GM19035 (cell line): ENCODE measurements at regions not wholly inside any gene's neighbourhood (a gene's known extent, or its start where the extent isn't known, plus 50 kb on each side); places are given as distances from the start of the nearest gene placed in this dataset.

ENCODE experiments used
- ATAC-seq: cut with Tn5 transposase; IDR thresholded peaks from one replicate; pipeline ENCODE4 v1.9.1; 2021; ENCODE audit not compliant: unreplicated experiment

DNA sequence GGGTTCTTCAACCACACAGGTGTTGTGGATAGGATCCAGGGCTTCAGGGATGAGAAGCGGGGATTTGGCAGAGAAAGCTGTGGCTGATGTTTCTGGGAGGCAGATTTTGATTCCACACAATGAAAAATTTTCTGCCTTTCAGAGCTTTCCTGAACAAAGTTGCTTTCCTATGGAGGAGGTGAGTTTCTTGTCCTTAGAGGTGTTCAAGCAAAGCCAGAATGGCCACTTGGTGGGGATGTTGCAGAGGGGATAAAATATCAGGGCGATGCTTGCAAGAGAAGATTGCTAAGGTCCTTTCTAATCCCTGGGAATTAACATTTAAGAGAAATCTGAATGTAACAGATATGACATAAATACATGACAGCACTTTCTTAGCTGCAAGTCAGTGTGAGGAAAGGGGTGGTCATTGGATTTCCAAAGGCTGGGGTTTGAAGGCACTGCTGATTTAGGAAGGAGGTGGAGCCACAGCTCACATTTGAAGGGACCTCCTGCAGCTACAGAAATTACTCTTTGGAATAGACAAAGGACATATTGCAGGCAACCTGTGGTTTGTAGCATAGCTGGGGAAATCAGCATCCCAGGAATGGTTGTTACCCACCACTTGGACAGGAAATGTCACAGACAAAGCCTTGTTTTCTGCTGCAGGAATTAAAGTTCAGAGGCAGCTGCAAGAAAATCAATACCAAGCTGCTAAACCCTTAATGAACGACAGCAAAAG is 271.1 kb upstream of the CHD6 start:
- no peak for ATAC-seq

DNA sequence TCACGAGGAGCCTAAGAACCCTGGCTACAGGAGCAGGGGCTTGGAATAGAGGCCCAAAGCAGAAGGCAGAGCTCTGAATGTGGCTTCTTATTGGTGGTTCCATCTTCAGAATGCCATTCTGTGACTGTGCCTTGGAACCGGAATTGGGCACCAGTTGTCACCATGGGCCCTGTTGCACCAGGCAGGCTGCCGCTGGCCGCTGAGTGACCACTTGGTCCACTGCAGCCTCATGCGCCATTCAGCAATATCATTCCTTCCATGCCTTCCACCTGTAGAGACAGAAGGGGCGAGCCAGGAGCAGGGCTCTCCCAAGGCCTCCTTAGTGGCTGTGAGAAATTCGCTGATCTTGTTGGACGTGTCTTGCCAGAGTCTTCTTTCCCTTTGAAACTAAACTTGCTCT is 270.3 kb upstream of the CHD6 start:
- ATAC-seq, result no peak

DNA sequence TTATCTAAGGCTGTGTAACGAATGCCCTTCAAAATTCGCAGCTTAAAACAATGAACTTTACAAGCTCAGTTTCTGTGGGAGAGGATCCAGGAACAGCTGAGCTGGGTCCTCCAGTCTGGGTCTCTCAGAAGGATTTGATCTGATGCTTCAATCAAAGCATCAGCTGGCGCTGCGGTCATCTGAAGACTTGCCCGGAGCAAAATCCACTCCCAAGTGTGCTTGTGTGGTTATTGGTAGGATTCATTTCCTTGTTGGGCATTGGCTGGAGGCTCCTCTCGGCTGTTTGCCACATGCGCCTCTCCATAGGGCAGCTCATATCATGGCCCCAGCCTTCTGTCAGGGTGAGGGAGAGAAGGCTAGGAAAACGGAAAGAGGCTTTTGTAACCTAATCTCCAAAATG is 269.3 kb upstream of the CHD6 start:
- no peak for ATAC-seq

DNA sequence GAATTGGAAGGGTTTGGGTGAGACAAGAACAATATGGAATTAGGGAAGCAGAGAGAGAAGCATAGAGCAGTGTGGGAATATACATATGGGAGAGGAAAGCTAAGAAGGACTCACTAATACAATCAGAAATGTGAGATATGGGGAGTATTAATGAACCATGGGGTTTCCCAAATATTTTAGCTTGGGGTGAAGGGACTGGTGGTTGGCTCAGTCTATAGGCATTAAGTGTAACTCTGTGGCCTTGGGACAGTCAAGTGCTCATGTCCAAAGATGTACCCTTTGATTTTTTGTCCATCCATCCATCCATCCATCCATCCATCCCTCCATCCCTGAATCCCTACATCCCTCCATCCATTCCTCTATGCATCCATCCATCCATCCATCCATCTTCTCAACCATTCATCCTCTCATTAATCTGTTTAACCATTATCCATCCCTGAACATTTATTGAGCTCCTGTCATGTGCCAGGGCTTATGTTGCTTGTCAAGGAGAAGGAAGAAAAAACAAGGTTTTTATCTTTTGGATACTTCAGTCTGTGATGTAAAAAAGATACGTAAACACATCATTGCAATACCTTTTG is 263.4 kb upstream of the CHD6 start:
- ATAC-seq, result no peak

DNA sequence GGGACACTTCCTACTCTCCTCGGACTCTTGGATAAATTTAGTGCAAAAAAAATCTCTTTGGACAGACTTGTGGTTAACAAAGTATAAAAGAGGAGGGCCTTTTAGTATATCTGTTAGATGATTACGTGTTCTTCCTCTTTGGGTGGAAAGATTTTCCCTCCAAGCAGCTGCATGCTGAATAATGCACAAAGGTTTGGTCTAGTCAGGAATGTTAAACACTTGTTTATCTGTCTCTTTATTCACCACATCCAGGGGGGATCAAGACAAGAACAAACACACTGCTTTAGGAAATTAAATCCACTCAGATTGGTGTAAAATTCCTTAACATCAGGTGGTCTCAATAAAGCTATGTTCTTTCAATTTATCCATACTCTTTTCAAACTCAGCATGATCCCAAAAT is 260.9 kb upstream of the CHD6 start:
- no peak for ATAC-seq

DNA sequence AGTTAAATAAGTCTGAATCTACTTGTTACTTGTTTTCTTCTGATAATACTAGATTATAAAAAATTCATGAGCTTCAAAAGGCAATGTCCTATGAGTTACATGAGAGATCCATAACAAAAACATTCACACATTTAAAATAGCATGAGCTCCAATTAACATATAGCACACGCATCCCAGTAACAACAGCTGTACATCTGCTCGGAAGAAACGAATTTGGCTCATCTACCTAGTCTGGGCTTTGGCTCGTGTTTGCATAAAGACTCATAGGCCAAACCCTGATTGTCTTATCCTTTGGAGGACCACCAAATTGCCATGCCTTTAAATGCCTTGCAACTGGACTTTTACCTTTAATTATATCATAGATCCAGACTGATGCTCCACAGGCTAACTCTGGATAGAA is 259.7 kb upstream of the CHD6 start:
- ATAC-seq, result no peak

DNA sequence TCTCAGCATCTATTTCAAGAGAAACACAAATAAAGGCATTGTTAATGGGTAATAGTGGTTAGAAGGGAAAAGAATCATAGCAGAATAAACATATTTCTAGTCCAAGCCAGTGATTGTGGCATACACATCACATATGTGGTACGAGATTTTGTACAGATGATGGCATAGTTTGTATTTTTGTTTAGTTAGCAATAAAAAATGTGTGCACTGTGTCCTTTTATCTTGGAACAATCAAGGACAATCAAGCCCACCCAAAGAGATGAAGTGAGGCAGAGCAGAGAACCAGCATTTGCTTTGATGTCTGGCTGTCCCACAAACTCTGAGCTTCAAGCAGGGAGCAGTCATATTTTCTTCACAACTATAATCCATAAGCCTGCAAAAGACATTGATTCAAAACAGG is 256.5 kb upstream of the CHD6 start:
- no peak for ATAC-seq

DNA sequence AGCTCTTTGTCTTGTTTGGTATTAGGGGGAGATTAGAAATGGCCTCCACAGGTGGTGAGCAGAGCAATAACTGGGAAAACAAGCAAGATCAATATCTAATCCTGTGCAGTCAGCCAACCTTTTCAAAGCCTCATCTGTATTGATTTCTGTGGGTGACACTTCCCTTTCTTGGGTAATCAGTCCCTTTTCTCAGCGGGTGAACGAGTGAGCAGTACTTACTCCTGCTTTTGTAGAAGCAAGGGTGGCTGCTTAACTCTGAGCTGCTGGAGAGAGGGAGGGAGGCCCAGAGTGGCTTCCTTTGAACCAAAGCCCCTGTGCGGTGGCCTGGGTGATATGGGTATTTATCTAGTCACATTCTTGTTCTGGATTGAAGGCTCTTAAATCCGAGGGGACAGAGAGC is 254.8 kb upstream of the CHD6 start:
- ATAC-seq, result no peak

DNA sequence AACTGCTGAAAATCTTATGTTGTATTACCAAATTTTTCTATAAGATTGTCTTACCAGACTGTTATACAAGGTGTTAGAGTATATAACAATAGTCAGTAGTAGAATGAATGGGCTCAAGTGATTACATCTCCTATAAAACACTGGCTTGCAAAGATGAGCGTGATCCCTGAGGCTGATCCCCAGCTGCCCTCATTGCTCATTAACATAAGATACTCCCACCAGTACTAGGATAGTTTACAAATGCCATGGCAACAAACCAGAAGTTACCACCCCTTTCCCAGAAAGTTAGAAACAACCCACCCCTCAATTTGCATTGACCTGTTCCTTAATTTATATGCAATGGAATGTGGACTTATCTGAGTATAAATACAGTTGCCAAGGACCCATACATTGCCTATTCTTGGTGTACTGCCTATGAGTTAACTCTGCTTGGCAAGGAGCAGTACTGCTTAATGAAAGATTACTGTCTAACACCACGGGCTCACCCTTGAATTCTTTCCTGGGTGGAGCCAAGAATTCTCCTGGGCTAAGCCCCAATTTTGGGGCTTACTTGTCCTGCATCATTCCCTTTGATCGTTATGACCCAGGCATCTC is 252.8 kb upstream of the CHD6 start:
- no peak for ATAC-seq

DNA sequence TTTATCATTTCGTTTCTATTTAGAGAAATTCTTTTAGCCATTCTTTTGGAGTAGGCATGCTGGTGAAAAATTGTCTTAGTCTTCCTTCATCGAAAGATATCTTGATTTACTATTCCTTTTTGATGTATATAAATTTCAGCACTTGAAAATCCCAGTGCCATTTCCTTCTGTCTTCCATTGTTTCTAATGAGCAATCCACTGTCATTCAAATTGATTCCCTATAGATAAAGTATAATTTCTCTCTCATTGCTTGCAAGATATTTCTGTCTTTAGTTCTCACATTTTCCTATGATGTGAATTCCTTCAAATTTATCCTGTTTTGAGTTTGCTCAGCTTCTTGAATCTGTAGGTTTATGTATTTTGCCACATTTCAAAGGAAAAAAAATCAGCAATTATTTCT is 251.1 kb upstream of the CHD6 start:
- no peak for ATAC-seq

DNA sequence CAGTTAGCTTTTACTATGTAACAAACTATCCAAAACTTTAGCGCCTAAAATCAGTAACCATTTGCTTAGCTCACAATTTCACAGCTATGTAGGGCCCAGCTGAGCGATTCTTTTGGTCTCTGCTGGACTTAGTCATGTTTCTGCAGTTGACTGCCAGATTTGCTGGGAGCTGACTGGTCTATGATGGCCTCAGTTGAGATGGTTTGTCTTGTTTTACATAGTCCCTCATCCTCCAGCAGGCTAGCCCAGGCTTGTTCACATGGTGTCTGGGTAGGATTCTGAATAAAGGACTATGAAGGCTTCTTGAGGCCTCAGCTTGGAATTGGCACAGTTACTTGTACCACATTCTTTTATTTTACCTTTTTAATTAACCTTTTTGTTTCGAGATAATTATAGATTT is 247.8 kb upstream of the CHD6 start:
- no peak for ATAC-seq

DNA sequence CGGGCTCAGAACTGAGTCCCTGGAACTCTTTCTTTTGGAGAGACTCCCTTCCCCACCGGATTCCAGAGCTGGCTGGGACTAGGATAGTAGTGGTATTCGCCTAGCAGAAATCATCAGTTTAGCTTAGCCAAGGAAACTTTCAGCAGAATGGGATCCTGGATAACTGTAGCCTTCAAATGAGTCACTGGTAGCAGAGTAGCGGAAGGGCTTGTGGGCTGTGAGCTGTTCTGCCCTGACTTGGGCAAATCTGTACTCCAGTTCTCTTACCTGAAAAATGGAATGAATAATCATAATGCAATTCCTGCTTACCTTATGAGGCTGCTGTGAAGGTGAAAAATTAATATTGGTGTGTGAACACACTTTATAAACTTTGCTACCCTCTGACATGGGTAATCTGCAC is 244.3 kb upstream of the CHD6 start:
- no peak for ATAC-seq

DNA sequence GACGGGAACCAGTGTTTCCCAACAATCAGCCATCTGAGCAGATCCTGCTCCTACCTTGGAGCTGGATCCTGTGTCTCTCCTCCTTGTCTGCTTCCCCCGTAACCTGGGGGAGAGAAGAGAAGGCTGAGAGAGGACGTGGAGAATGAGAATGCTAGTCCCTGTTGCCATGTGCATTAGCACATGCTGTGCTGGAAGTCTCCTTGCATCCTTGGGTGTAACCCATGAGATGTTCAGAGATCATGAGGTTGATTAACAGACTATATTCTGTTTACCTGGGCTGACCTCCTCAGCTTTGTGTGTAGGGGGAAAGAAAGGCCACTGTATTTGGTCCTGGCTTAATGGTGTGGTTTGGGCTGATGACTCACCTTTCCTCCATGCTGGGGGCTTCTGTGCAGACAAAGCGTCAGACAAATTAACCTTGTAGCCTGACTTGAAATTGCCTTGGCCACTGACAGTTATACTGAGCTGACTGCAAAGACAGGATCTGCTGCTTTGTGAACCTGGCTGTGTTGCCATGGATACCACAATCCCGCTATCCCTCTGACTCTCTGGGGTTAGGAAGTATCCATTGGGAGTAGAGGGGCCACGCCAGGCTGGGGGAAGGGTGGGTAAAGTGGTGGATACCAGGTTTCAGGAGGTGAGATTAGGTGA is 243.7 kb upstream of the CHD6 start:
- no peak for ATAC-seq

DNA sequence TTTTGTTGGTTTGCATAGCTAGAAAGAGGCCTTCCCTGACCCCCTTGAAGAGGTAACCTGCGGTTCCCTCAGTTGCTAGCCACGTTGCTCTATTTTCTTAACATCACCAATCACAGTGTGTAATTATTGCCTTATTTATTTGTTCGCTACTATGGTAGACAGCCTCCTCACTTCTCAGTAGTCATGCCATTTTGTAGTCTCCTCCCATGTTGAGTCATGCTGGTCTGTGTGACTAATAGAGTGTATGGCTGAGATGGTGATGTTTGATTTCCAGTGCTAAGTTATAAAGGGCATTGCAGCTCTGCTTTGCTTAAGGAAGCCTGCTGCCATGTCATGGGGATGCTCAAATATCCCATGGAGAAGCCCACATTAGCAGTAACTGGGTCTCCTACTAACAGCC is 236.6 kb upstream of the CHD6 start:
- no peak for ATAC-seq

DNA sequence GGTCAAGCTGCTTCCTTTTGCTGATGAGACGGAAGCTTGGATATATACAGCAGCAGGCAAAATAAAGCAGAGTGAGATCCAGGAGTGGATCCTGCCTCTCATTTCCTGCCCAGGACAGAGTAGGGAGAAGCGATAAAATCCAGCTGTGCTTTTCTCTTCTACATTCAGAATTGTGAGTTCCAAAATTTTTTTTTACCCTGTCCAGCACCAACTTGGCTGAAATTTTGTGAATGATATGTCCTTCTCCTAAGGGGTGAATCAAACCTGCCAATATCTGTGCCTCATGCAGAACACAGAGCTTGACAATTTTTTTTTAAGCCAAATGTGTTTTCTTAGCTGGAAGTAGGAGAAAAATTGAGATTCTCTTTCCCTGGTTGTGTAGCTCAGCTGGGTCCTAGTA is 235.6 kb upstream of the CHD6 start:
- ATAC-seq, result no peak

DNA sequence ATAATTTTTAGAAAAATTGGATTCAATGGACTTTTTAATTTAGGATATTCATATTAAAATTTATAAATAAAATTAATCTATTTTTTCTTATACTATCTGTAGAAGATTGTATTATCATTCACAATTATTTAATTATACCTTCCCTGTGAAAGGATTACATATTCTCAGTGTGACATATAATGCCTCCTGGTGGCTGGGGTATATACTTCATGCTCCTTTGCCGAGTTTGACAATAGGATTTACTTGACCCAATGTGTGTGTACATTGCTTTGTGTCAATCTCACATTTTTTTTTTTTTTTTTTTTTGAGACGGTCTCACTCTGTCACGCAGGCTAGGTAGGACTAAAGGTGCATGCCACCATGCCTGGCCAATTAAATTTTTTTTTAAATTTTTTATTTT is 230.0 kb upstream of the CHD6 start:
- no peak for ATAC-seq

DNA sequence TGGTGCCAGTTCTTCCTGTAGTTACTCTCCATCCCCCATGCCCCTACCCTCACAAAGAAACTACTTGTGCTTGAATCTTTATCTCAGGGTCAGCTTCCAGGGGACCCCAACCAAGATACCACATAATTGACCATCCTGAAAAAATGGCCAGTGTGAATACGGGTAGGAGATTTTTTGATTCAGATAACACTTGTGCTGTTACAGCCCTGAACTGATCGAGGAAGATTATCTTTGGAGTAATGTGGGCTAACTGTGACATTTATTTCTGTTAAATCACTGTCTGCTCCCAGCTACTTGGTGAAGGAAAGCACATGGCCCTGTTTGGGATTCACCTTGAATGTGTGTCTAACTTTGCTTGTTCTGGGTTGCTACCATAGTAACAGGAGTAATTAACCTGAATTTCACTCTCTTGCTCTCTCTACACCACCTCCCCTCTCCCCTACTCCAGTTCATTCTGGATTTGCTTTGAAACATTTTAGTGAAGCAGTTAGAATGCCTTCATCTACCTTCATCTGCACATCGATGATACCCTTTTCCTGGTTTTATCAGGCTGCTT is 219.6 kb upstream of the CHD6 start:
- no peak for ATAC-seq

DNA sequence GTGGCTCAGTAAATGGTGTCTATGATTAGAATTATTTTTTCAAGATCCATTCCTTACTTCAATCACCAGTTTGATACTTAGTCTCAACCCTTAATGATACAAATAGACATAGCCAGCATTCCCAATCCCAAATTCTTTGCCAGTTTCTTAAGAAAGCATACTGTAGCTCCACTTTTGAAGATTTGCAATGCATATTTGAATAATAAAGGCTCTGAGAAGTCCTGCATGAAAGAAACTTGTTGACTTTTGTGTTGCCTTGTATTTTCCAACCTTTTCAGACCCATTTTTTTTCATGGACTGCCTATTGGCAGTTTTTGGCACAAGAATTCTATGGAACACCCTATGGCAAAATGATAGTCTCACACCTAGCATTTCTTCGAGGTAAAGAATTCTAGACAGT is 215.6 kb upstream of the CHD6 start:
- ATAC-seq, result no peak

DNA sequence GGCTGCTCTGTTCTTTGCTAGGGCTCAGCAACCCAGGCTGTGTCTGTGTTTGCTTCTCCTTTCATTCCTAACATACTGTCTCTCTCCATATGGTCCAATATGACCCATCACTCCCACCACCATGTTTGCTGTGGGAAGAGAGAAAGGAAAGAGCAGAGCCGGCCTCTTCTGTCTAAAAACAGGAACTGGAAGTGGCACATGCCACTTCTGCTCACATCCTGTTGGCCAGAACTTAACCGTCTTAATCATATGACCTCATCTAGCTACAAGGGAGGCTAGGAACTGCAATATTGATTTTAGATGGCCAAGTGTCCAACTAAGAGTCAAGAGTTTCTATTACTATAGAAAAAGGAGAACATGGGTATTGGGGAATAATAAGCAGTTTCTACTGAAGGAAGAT is 212.5 kb upstream of the CHD6 start:
- ATAC-seq, result no peak

DNA sequence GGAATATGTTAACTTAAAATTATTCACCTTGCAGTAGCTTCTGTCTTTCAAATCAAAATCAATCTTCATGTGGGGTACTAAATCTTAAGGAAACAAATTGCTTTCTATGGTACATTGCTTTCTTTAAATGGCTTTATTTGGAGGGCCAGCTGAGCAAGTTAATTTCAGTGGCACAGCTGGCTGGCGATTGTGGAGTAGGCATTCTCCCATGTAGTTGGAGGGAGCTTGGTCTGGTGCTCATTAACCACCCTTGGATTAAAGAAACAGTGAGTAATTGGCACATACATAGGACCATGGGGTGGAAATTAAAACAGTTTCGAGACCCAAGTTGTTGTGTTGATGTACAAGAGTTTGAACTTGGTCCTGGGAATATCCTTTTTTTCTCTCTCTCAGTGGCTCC is 201.3 kb upstream of the CHD6 start:
- ATAC-seq, result no peak

DNA sequence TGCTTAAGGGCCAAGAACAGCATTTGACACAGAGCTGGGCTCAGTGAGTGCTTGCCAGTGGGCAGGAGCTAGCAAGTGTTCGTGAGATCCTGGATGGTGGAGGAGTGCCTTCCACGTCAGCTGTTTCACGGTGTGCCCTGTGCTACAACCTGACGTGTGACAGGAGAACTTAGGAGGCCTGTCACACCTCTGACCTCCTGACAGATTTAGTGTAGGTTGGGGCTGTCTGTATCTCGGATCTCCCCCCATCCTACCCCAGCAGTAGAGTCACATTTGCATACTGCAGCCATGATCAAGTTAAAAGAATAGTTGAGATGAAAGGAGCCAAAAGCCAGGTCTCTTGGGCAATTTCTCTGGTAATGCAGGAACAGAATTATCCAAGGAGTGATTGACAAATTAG is 200.8 kb upstream of the CHD6 start:
- no peak for ATAC-seq

DNA sequence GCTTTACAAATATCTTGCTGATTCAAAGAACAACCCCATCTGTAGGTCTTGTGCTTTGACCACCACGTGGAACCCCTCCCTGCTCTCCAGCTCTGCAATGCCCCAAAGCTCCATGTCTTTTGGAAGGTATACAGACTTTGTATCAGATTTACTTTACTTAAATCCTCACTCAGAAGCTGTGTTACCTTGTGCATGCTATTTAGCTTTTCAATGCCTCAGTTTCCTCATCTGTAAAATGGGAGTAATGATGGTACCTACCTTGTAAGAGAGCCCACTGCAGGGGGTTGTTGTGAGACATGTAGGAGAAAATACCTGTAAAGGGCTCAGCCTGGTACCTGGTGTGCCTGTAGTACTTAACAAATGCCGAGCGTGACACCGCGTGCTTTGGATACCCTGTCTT is 200.2 kb upstream of the CHD6 start:
- ATAC-seq, result no peak
